K562 (cell line): ENCODE measurements at regions not wholly inside any gene's neighbourhood (a gene's known extent, or its start where the extent isn't known, plus 50 kb on each side); places are given as distances from the start of the nearest gene placed in this dataset.

Source experiments
- ASH1L ChIP-seq: fragments of 450-650 bp; IDR thresholded peaks from 2 replicates; pipeline ENCODE4 v1.6.1; 2018; ENCODE audit warnings: borderline replicate concordance, mild to moderate bottlenecking, low read depth; ENCODE audit not compliant: partially characterized antibody
- CREB1 ChIP-seq, 2 experiments: sonication (generic) in 1 of 2; formaldehyde crosslinking in 1 of 2; IDR thresholded peaks; 2 replicates each; pipeline versions ENCODE4 v1.6.1 to v1.8.0; 2012 to 2022; ENCODE audit warnings: inconsistent platforms in 1 of 2, mild to moderate bottlenecking in 1 of 2, missing genetic modification reagents in 1 of 2, moderate library complexity in 1 of 2
- EZH2 ChIP-seq: IDR thresholded peaks from 2 replicates; pipeline ENCODE4 v1.6.1; 2012; ENCODE audit warnings: low read depth, mild to moderate bottlenecking, inconsistent platforms, low read length, borderline replicate concordance
- PHF20 ChIP-seq: fragments of 450-650 bp; IDR thresholded peaks from 2 replicates; pipeline ENCODE4 v1.6.1; 2018; ENCODE audit not compliant: partially characterized antibody
- POLR2A ChIP-seq: fragments of 450-650 bp; conservative IDR thresholded peaks from 2 replicates; pipeline ENCODE4 v1.6.1; 2016
- TEAD1 ChIP-seq, 2 experiments: fragments of 450-650 bp in 1 of 2; sonication (generic) in 1 of 2; formaldehyde crosslinking; IDR thresholded peaks; 2 replicates each; pipeline versions ENCODE4 v1.4.0 to v1.8.0; 2020 to 2022; ENCODE audit warnings: mild to moderate bottlenecking in 2 of 2, missing genetic modification reagents in 1 of 2
- ZFP30 ChIP-seq: fragments of 250-450 bp; sonication (Bioruptor Pico); IDR thresholded peaks from 2 replicates; pipeline ENCODE4 v1.8.0; 2022; ENCODE audit warnings: moderate library complexity, mild to moderate bottlenecking, inconsistent platforms, borderline replicate concordance
- ZNF274 ChIP-seq: IDR thresholded peaks from 2 replicates; pipeline ENCODE4 v1.6.1; 2011; ENCODE audit warnings: low read depth, mild to moderate bottlenecking, low read length, moderate library complexity, borderline replicate concordance
- TF ChIP-seq, protein P1 (sequence below): sonication (generic); formaldehyde crosslinking; IDR thresholded peaks from 2 replicates; pipeline ENCODE4 v1.4.0; 2020; ENCODE audit warnings: mild to moderate bottlenecking, missing genetic modification reagents
- TF ChIP-seq, protein P2 (sequence below), 3 experiments: IDR thresholded peaks in 2 of 3; conservative IDR thresholded peaks in 1 of 3; 2 replicates each; pipeline ENCODE4 v1.5.1; 2011 to 2012; ENCODE audit warnings: low read length in 3 of 3, mild to moderate bottlenecking in 3 of 3, control low read depth in 2 of 3, improper control_type of control experiment in 1 of 3, inconsistent platforms in 1 of 3, low read depth in 1 of 3, mixed read lengths in 1 of 3, moderate library complexity in 1 of 3; ENCODE audit not compliant: insufficient read depth in 2 of 3

DNA sequence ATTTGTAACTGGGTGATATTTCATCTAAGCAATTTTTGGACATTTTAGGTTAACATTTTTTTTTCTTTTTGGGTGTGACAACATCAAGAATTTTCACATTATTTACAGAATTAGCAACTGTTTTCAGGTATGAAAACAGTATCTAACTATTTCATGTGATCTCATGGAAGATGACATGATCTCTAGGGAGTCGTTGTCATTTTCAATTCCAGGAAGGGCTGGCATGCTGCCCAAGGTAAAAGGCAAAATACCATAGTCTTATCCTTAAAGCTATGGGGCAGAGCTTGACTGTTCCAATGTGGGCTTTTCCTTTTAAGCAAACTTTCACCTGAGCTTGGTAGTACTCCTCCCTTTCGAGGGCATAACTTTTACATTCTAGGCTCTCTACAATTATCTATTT lies 443.7 kb downstream of the DSEL start:
- TF ChIP-seq, protein P1, sequence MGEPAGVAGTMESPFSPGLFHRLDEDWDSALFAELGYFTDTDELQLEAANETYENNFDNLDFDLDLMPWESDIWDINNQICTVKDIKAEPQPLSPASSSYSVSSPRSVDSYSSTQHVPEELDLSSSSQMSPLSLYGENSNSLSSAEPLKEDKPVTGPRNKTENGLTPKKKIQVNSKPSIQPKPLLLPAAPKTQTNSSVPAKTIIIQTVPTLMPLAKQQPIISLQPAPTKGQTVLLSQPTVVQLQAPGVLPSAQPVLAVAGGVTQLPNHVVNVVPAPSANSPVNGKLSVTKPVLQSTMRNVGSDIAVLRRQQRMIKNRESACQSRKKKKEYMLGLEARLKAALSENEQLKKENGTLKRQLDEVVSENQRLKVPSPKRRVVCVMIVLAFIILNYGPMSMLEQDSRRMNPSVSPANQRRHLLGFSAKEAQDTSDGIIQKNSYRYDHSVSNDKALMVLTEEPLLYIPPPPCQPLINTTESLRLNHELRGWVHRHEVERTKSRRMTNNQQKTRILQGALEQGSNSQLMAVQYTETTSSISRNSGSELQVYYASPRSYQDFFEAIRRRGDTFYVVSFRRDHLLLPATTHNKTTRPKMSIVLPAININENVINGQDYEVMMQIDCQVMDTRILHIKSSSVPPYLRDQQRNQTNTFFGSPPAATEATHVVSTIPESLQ (CRISPR knock-in tag), result no peak
- TF ChIP-seq EZH2 (no peak), ZFP30 (CRISPR knock-in tag) (no peak), PHF20 (no peak), CREB1 (IDR thresholded peaks at IDR 0.05) (no peak), CREB1 (CRISPR knock-in tag; IDR thresholded peaks at IDR 0.05) (no peak), TEAD1 (CRISPR knock-in tag; IDR thresholded peaks at IDR 0.05) (no peak), ASH1L (no peak), ZNF274 (no peak), POLR2A (no peak)
- TF ChIP-seq, protein P2, sequence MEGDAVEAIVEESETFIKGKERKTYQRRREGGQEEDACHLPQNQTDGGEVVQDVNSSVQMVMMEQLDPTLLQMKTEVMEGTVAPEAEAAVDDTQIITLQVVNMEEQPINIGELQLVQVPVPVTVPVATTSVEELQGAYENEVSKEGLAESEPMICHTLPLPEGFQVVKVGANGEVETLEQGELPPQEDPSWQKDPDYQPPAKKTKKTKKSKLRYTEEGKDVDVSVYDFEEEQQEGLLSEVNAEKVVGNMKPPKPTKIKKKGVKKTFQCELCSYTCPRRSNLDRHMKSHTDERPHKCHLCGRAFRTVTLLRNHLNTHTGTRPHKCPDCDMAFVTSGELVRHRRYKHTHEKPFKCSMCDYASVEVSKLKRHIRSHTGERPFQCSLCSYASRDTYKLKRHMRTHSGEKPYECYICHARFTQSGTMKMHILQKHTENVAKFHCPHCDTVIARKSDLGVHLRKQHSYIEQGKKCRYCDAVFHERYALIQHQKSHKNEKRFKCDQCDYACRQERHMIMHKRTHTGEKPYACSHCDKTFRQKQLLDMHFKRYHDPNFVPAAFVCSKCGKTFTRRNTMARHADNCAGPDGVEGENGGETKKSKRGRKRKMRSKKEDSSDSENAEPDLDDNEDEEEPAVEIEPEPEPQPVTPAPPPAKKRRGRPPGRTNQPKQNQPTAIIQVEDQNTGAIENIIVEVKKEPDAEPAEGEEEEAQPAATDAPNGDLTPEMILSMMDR (IDR thresholded peaks at IDR 0.05 in 2 of 3, conservative IDR thresholded peaks at IDR 0.05 in 1 of 3; ENCODE audit: insufficient read depth in 2 of 3, low read depth in 1 of 3, low read length in 3 of 3), result no peak
